CD14-positive monocyte (primary cell): ENCODE measurements at regions not wholly inside any gene's neighbourhood (a gene's known extent, or its start where the extent isn't known, plus 50 kb on each side); places are given as distances from the start of the nearest gene placed in this dataset.

Experiments used
- DNase-seq, 3 donors: peaks; one replicate each; pipeline ENCODE4 v3.0.0-alpha.2; 2011 to 2022
- H2AFZ ChIP-seq: 2 replicates; pipeline ENCODE4 v1.6.0; 2012; ENCODE audit warnings: mild to moderate bottlenecking, low read depth, low read length, inconsistent platforms; ENCODE audit not compliant: insufficient read depth, poor library complexity, severe bottlenecking
- H3K27ac ChIP-seq, 2 donors: 1 replicate in 1 of 2; 2 replicates in 1 of 2; pipeline ENCODE4 v1.5.1; 2012 to 2013; ENCODE audit warnings: low read length in 2 of 2, control low read depth in 1 of 2, inconsistent platforms in 1 of 2, low read depth in 1 of 2, mild to moderate bottlenecking in 1 of 2
- H3K27me3 ChIP-seq, 2 donors: one replicate each; pipeline versions ENCODE4 v1.6.0 to v1.6.1; 2011 to 2013; ENCODE audit warnings: low read length in 2 of 2; ENCODE audit not compliant: control insufficient read depth in 2 of 2, insufficient read depth in 2 of 2
- H3K36me3 ChIP-seq, 2 donors: replicated peaks in 1 of 2; 1 replicate in 1 of 2; 2 replicates in 1 of 2; pipeline versions ENCODE4 v1.5.1 to v1.6.1; 2012 to 2013; ENCODE audit warnings: low read length in 2 of 2, control low read depth in 1 of 2, inconsistent platforms in 1 of 2, mild to moderate bottlenecking in 1 of 2; ENCODE audit not compliant: insufficient read depth in 2 of 2, control insufficient read depth in 1 of 2
- H3K4me1 ChIP-seq, 2 donors: 1 replicate in 1 of 2; 2 replicates in 1 of 2; pipeline versions ENCODE4 v1.5.1 to v1.6.1; 2012 to 2013; ENCODE audit warnings: low read length in 2 of 2, control low read depth in 1 of 2, inconsistent platforms in 1 of 2, mild to moderate bottlenecking in 1 of 2, moderate library complexity in 1 of 2; ENCODE audit not compliant: insufficient read depth in 2 of 2, control insufficient read depth in 1 of 2
- H3K4me2 ChIP-seq: replicated peaks from 2 replicates; pipeline ENCODE3; 2012; ENCODE audit warnings: low read length, moderate library complexity, mild to moderate bottlenecking; ENCODE audit not compliant: poor library complexity, severe bottlenecking; ENCODE audit errors: extremely low read depth
- H3K4me3 ChIP-seq, 3 experiments: fragments of 200-600 bp in 1 of 3; sonication (generic) in 1 of 3; replicated peaks in 1 of 3; 1 replicate in 2 of 3; 2 replicates in 1 of 3; pipeline ENCODE4 v1.5.1; 2011 to 2013; ENCODE audit warnings: low read length in 3 of 3, mild to moderate bottlenecking in 3 of 3, control low read depth in 2 of 3, low read depth in 2 of 3, inconsistent platforms in 1 of 3, moderate library complexity in 1 of 3
- H3K79me2 ChIP-seq: 2 replicates; pipeline ENCODE4 v1.6.0; 2012; ENCODE audit warnings: mild to moderate bottlenecking, control low read depth, inconsistent platforms, low read length, moderate library complexity; ENCODE audit not compliant: insufficient read depth
- H3K9ac ChIP-seq: 2 replicates; pipeline ENCODE4 v1.6.0; 2017; ENCODE audit warnings: low read length, mild to moderate bottlenecking; ENCODE audit not compliant: insufficient read depth, poor library complexity, severe bottlenecking
- H3K9me3 ChIP-seq, 2 donors: replicated peaks in 1 of 2; 1 replicate in 1 of 2; 2 replicates in 1 of 2; pipeline versions ENCODE4 v1.5.1 to v1.6.1; 2012 to 2013; ENCODE audit warnings: low read length in 2 of 2, control low read depth in 1 of 2; ENCODE audit not compliant: control insufficient read depth in 1 of 2, insufficient read depth in 1 of 2
- H4K20me1 ChIP-seq: 2 replicates; pipeline ENCODE4 v1.6.0; 2012; ENCODE audit warnings: mild to moderate bottlenecking, low read length, control low read depth, moderate library complexity; ENCODE audit not compliant: insufficient read depth
- H3K27ac Mint-ChIP-seq, 7 donors: one replicate each; pipeline ENCODE4 v1.8.0; 2020; ENCODE audit warnings: mild to moderate bottlenecking in 7 of 7, mixed read lengths in 7 of 7, moderate library complexity in 6 of 7, inconsistent platforms in 2 of 7
- H3K27me3 Mint-ChIP-seq, 3 donors: one replicate each; pipeline ENCODE4 v1.8.0; 2021 to 2022; ENCODE audit warnings: low read depth in 3 of 3, mild to moderate bottlenecking in 3 of 3, mixed read lengths in 3 of 3, moderate library complexity in 3 of 3, inconsistent platforms in 1 of 3
- H3K36me3 Mint-ChIP-seq, 2 donors: one replicate each; pipeline ENCODE4 v1.8.0; 2020; ENCODE audit warnings: mixed read lengths in 2 of 2, inconsistent platforms in 1 of 2, mild to moderate bottlenecking in 1 of 2
- H3K4me1 Mint-ChIP-seq: one replicate; pipeline ENCODE4 v1.8.0; 2020; ENCODE audit warnings: mild to moderate bottlenecking, mixed read lengths
- H3K4me3 Mint-ChIP-seq, 2 donors: one replicate each; pipeline ENCODE4 v1.8.0; 2020; ENCODE audit warnings: mild to moderate bottlenecking in 2 of 2, mixed read lengths in 2 of 2, moderate library complexity in 1 of 2
- H3K9me3 Mint-ChIP-seq, 7 donors: one replicate each; pipeline ENCODE4 v1.8.0; 2020 to 2022; ENCODE audit warnings: mixed read lengths in 7 of 7, mild to moderate bottlenecking in 6 of 7, moderate library complexity in 6 of 7, inconsistent platforms in 2 of 7
- CTCF ChIP-seq: fragments of 200-600 bp; IDR thresholded peaks from one replicate; pipeline ENCODE4 v1.8.0; 2022; ENCODE audit warnings: antibody characterized with exemption, mild to moderate bottlenecking
- WGBS: methylation state at CpG from one replicate; pipeline ENCODE4 v1.1.5; 2013; ENCODE audit warnings: missing lambda C conversion rate; ENCODE audit not compliant: insufficient coverage; 5-methylcytosine and 5-hydroxymethylcytosine counted together
- intact Hi-C, 2 donors: fragments of 100-400 bp; cut with micrococcal nuclease; formaldehyde crosslinking; loops; one replicate each; pipeline versions ENCODE4 v1.15.0 to v1.15.1; 2023

GRCh38 chr3:31164381-31164780 lies 269.9 kb upstream of the GADL1 start:
- no peak for TF ChIP-seq CTCF
- no peaks in the 10 kb centered on the region for H3K4me1 Mint-ChIP-seq

GRCh38 chr3:31165399-31165860 lies 271.0 kb upstream of the GADL1 start:
- H3K4me1 ChIP-seq, result no peaks in the 10 kb centered on the region
- no peaks in the 10 kb centered on the region for H3K36me3 ChIP-seq
- no peak overlapping the region for H2AFZ ChIP-seq
- Mint-ChIP-seq H3K9me3 (peaks cover 0 to 2% (median 0%) of the 10 kb centered on the region in 7 donors), H3K4me3 (no peak overlapping the region), H3K36me3 (no peaks in the 10 kb centered on the region), H3K27me3 (peaks cover 0 to 3% (median 2%) of the 10 kb centered on the region in 3 donors), H3K4me1 (no peaks in the 10 kb centered on the region), H3K27ac (no peak overlapping the region)
- H3K4me2 ChIP-seq, result no peak overlapping the region
- no peak overlapping the region for H3K4me3 ChIP-seq
- H3K79me2 ChIP-seq, result no peaks in the 10 kb centered on the region
- 96% methylated on average over 5 of the region's 8 CpGs for WGBS
- intact Hi-C loops, result no loop called here
- no peak for TF ChIP-seq CTCF
- no peaks in the 10 kb centered on the region for H4K20me1 ChIP-seq
- no peak for DNase-seq
- no peaks in the 10 kb centered on the region for H3K27me3 ChIP-seq
- H3K27ac ChIP-seq, result no peak overlapping the region
- H3K9me3 ChIP-seq, result no peaks in the 10 kb centered on the region
- no peak overlapping the region for H3K9ac ChIP-seq

More at GRCh38 chr3:31164381-31164780, 269.9 kb upstream of the GADL1 start:
- H3K9ac ChIP-seq, result no peak overlapping the region
- intact Hi-C loops, result no loop called here
- no peaks in the 10 kb centered on the region for H3K4me1 ChIP-seq
- no peak overlapping the region for H2AFZ ChIP-seq
- Mint-ChIP-seq H3K4me3 (no peak overlapping the region), H3K27me3 (peaks cover 0 to 3% (median 2%) of the 10 kb centered on the region in 3 donors), H3K36me3 (no peaks in the 10 kb centered on the region), H3K27ac (no peak overlapping the region), H3K9me3 (peaks cover 0 to 2% (median 0%) of the 10 kb centered on the region in 7 donors)
- H3K79me2 ChIP-seq, result no peaks in the 10 kb centered on the region
- no peaks in the 10 kb centered on the region for H3K27me3 ChIP-seq
- DNase-seq, result no peak
- H3K4me2 ChIP-seq, result no peak overlapping the region
- H3K4me3 ChIP-seq, result no peak overlapping the region
- H3K36me3 ChIP-seq, result no peaks in the 10 kb centered on the region
- 100% methylated on average over 1 of the region's 2 CpGs for WGBS
- H4K20me1 ChIP-seq, result no peaks in the 10 kb centered on the region
- H3K27ac ChIP-seq, result no peak overlapping the region
- no peaks in the 10 kb centered on the region for H3K9me3 ChIP-seq
